ENCODE measurements at regions not wholly inside any gene's neighbourhood (a gene's known extent, or its start where the extent isn't known, plus 50 kb on each side); places are given as distances from the start of the nearest gene placed in this dataset.

GRCh38 chr5:152905286-152905685, 500.2 kb upstream of the NMUR2 start:
- no peak for ATAC-seq
- H3K4me3 ChIP-seq = no peak overlapping the region
- DNase-seq = no peak
- no peak overlapping the region for H3K27ac ChIP-seq
- intact Hi-C loops (cut with DNase I) = no loop called here
- peaks cover 0 to 8% (median 0%) of the 10 kb centered on the region in 4 donors for H3K4me1 ChIP-seq
- WGBS (ENCODE audit: insufficient coverage, low coverage, low lambda C conversion rate, missing lambda C conversion rate) = 29% methylated on average over 1 of the region's 1 CpG
- no peaks in the 10 kb centered on the region for H3K36me3 ChIP-seq
- TF ChIP-seq CTCF (IDR thresholded peaks at IDR 0.05) (no peak), POLR2A (IDR thresholded peaks at IDR 0.05) (no peak)
- no peaks in the 10 kb centered on the region for H3K9me3 ChIP-seq
- H3K27me3 ChIP-seq = no peaks in the 10 kb centered on the region

GRCh38 chr5:152907488-152908245, 502.6 kb upstream of the NMUR2 start:
- DNase-seq (no peak), ATAC-seq (peak; percentile 72 to 91 (median 90))
- Histone ChIP-seq H3K36me3 (no peaks in the 10 kb centered on the region), H3K9me3 (no peaks in the 10 kb centered on the region), H3K27ac (peak overlapping the region; percentile 33 to 83 (median 51)), H3K4me3 (peak overlapping the region; percentile 11 to 32 (median 22)), H3K4me1 (no peaks in the 10 kb centered on the region), H3K27me3 (no peaks in the 10 kb centered on the region)
- 27% methylated on average over 5 of the region's 5 CpGs for WGBS (ENCODE audit: insufficient coverage, low coverage, low lambda C conversion rate, missing lambda C conversion rate)
- TF ChIP-seq CTCF (IDR thresholded peaks at IDR 0.05) = peak in 2 of 4 donors; percentile 7 to 34
- TF ChIP-seq POLR2A (IDR thresholded peaks at IDR 0.05) = no peak
- intact Hi-C loops (cut with DNase I) = no loop called here

- Histone ChIP-seq H3K36me3 (no peaks in the 10 kb centered on the region), H3K27ac (no peak overlapping the region), H3K4me3 (no peak overlapping the region), H3K9me3 (no peaks in the 10 kb centered on the region), H3K4me1 (no peaks in the 10 kb centered on the region), H3K27me3 (no peaks in the 10 kb centered on the region)
- TF ChIP-seq POLR2A (IDR thresholded peaks at IDR 0.05) (no peak), CTCF (IDR thresholded peaks at IDR 0.05) (no peak)
- intact Hi-C loops (cut with DNase I) = no loop called here
- no peak for ATAC-seq
- no peak for DNase-seq
- 65% methylated on average over 4 of the region's 4 CpGs for WGBS (ENCODE audit: insufficient coverage, low coverage, low lambda C conversion rate, missing lambda C conversion rate)
These were observed 507.8 kb upstream of the NMUR2 start for GRCh38 chr5:152912924-152913323.

- no peaks in the 10 kb centered on the region for H3K27me3 ChIP-seq
- H3K27ac ChIP-seq = no peak overlapping the region
- no peak for ATAC-seq
- intact Hi-C loops (cut with DNase I) = no loop called here
- H3K36me3 ChIP-seq = no peaks in the 10 kb centered on the region
- no peaks in the 10 kb centered on the region for H3K9me3 ChIP-seq
- H3K4me1 ChIP-seq = no peaks in the 10 kb centered on the region
- TF ChIP-seq CTCF (IDR thresholded peaks at IDR 0.05) (no peak), POLR2A (IDR thresholded peaks at IDR 0.05) (no peak)
- DNase-seq = no peak
- H3K4me3 ChIP-seq = no peak overlapping the region
These were observed 527.5 kb upstream of the NMUR2 start for GRCh38 chr5:152932621-152933020.

All from right lobe of liver (tissue), 6 donors.